Activated CD4-positive, alpha-beta T cell treated with anti-CD3 and anti-CD28 coated beads for 24 hours (primary cell): ENCODE measurements at regions not wholly inside any gene's neighbourhood (a gene's known extent, or its start where the extent isn't known, plus 50 kb on each side); places are given as distances from the start of the nearest gene placed in this dataset.

ENCODE experiments used
- DNase-seq, 2 donors: peaks; one replicate each; pipeline ENCODE4 v3.0.0-alpha.2; 2020; ENCODE audit warnings: low read depth in 2 of 2

DNA sequence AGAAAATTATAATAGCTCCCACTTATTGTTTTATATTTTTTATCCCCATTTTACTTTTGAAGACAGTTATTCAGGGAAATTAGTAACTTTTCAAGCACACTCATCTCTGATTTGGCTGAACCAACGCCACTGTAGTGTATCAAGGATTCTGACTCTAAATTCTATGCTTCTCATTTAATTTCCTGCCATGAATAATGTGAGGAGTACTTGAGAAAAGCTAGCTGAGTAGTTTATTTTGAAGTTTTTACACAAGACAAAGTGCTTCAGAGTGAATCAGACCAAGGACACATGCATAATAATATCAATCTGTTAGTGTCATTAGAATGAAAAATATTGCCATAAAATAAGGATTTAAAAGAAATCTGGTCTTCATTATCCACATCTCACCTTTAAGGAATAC, 329.9 kb downstream of the SLITRK6 start:
- DNase-seq = no peak

DNA sequence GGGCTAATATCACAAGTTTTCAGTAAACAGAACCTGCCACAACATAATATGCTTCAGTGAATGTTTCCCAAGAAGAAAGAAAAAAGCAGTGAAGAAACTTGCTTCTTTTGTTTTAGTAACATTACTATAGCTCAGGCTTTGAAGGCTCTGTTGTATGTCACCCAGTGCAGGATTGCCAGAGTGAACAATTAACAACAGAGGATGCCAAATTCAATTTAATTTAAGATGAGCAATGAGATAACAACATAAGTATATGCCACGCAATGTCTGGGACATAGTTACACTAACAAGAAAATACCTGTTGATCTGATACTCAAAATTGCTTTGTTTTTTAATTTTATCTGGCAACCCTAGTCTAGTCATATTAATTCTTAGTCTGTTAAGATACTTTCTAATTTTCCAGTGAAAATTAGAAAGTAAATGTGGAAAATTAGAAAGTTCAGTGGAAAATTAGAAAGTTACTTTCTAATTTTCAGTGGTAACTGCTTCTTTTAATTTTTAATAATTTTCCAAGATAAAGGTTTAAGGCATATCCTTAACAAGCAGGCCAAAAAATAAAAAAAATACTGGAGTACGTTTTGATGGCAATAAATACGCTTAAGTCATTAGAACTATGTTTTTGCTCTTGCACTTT, 336.3 kb downstream of the SLITRK6 start:
- DNase-seq = no peak

DNA sequence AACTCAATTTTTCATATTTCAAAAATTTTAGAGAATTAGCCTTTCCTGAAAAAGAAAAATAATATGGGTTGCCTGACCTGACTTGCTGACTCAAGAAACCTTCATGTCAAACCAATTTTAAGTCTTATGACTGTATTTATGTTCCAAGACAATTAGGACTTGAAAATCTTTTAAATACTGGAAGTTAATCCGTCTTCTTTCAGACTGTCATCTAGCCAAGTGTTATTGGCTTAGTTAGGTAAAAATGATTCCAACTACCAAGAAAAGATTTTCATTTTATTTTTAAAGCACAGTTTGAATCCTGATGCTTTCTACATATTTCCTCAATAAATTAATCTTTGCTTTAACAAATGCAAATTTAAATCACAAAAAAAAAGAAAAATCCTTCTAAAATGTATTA, 337.6 kb downstream of the SLITRK6 start:
- no peak for DNase-seq

DNA sequence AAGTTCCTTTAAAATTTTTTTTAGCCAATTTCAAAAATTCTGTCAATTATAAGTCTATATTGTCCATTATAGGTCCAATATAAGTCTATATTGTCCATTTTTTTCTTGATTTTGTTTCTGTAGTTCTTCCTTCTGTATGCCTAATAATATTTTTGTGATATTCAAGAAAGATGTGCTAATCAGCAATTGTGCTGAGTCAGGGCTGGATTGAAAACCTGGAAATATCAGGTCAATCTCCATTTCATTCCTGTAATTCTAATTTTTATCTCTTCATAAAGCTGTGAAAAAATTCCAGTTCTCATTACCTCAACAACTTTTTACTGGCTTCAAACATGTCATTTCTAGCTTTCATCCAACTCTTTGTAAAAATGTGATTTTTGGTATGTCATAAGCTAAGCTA, 353.7 kb downstream of the SLITRK6 start:
- DNase-seq = no peak

DNA sequence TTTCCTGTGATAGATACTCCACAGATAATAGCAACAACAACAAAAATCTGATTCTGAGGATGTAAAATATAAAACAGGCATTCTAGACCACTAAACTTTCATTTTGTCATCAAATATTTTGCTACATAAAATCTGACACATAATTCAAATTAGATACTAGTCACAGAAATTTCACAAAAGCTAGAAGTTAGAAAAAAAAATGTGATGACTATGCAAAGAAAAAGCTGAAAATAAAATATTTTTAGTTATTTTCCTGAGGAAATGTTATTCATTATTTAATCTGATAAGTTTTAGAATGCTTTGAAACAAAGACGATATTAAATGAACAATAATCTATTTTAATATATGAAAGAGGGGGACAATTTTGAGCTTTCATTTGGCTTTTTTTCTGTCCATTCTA, 357.2 kb downstream of the SLITRK6 start:
- no peak for DNase-seq

DNA sequence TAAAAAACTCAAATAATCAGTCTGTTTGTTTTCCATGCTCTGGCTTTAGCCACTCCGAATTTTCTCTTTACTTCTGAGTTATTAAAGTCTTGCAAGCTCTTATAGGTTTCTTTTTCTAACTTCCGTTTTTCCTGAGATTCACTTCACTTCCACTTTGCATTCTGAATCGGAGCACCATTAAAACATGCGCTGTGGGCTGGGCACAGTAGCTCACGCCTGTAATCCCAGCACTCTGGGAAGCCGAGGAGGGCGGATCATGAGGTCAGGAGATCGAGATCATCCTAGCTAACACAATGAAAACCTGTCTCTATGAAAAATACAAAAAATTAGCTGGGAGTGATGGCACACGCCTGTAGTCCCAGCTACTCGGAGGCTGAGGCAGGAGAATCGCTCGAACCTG, 357.9 kb downstream of the SLITRK6 start:
- no peak for DNase-seq

DNA sequence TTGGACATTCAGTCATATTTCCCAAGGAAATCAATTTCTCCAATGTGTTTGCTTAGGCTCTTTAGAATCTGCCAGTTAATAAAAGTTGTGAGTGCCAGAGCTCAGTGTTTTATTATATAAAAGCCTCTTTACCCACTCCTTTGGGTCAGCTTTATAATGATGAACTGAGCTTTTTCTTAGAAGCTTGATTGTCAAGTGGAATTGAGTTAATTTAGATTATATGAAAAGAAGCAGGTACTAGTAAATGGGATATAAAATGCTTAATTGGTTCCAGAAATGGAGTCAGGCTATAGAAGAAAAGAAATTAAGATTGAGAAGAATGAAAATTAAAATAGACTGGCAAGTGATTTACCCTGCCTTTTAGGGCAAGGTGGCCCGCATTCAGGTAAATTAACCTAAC, 363.2 kb downstream of the SLITRK6 start:
- no peak for DNase-seq

DNA sequence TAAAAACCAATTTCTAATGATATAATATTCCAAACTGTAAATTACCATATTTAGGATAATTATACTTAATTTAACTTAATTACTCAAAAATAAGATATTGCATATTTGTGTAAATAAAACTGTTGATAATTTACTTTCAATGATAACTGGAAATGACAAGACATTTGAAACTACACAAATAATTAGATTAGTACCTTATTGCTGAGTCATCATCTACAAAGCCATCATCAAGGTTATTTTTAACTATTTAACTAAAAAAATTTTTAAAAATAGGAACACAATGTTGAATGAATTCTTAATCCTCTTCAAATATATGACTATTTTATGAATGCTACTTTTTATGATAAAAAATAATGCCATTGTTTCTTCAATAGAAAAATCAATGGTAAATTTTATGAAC, 364.3 kb downstream of the SLITRK6 start:
- DNase-seq = no peak

DNA sequence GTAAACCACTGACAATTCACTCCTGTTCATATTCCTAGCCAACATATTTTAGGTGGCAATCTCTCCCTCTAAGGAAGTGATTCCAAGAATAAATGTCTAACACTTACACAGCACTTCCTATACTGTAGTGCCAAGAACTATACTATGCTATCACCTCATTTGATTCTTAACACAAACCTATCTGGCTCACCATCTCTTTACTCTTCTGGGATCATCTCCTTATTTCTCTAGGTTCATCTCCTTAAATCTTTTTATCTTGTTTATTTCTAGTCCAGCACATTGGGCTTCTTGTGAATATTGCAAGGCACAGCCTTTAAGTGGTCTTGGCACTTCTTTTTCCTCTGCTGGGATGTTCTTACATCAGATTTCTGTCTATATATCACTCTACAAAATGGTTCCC, 366.3 kb downstream of the SLITRK6 start:
- no peak for DNase-seq

DNA sequence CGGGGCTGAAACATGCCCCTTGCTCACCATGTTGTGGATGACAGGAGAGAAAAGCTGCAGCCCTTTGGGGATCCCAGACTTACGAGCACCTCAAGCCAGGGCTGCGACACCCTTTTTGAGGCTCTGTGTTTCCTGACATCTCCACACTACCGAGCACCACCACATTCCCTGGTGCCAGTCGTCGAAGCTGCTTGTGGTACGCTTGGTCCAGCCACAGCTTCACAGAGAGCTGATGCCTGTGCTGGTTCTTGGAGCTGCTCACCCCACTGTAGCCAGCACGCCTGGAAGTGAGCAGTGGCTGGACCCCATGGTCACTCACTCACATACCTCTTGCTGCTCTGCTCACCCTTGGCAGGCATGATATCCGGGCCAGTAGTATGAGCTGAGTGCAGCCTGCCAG, 367.5 kb downstream of the SLITRK6 start:
- no peak for DNase-seq

DNA sequence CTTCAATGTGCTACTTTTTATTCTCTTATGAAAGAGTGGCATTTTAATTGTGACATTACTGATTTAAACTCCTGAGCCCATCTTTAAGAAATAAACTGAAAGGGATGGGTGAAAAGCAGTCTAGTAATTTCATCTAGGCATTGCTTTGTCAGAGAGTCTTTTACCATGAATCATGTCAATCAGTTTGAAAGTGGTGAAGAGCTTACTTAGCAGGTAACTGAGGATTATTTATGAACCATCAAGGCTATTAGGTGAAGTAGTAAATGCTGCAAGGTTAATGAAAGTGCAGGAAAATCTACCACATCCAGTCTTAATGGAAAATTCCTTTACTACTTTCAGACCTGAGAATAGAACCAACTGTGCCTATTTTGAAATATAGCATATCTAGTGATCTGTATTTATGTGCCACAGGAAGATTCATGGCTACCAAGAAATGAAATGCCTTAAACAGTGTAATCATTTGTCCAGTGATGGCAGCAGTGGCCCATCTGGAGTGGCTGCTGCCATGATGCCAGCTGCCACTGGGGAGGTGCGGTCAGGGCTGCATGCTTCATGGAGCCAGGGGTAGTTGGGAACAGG, 368.9 kb downstream of the SLITRK6 start:
- DNase-seq = no peak

DNA sequence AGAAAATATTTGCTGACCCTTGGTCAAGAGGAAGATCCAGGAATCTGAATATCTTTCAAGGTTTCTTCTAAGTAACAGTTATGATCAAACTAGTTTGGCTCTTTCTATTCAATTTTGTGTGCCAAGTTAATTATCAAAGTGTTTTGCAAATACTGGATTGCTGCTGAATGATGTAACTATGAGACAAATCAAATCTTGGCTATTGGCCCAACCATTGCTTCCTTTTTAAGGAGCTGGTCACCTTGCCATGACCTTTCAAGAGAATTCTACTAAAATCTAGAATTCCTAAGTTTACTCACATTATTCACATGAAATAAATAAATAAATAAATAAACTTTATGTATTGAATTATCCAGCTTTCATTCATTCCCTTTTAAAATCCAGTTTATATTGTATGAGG, 371.8 kb downstream of the SLITRK6 start:
- no peak for DNase-seq

DNA sequence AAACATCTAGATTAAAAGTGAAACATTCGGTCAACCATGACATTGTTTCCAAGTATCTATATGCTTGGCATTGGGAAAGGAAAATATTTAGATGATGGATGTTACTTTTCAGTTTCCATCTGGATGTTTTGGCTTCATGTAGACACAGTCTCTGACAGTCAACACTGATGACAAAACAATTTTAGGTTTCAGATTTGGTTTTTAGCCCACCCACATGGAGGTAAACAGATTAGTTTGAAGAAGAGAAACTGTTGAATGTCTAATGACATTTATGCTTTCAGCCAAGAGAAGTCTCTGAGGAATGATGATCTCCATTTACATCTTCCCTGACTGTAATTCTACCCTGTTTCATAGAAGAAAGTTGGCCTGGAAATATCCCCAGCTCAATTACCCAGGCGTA, 379.1 kb downstream of the SLITRK6 start:
- DNase-seq = no peak

DNA sequence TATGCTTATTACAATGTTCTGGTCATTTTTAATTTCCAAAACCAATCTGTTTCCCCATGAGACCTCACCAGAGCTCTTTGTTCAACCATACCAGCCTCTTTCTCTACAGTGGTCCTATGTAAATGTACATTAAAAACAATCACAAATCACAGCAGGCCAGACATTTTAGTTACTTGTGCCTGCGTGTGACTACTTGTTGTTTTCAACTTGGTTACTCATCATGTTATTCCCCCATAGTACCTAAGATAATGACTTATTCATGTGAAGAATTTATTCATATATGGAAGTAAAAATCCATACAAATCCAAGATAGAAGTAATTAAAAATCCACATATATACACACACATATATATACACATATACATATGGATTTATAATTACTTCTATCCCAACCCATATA, 379.6 kb downstream of the SLITRK6 start:
- DNase-seq = no peak

DNA sequence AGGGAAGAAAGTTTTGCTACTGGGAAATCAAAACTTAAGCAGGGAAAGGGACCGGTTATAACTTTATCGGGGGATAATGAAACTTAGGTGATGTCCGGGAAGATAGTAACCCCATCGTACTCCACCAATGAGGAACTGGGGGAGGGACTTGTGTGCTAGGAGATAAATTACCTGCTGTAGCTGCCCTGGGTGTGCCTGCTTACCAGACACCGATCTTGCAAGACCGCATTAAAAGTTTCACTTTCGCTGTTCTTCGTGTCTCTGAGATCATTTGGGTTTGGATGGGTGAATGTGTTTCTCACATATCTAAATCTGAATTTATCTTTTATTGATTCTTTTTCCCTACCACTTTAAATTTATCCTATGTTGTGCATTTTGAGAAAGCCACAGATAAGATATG, 381.4 kb downstream of the SLITRK6 start:
- DNase-seq = no peak

DNA sequence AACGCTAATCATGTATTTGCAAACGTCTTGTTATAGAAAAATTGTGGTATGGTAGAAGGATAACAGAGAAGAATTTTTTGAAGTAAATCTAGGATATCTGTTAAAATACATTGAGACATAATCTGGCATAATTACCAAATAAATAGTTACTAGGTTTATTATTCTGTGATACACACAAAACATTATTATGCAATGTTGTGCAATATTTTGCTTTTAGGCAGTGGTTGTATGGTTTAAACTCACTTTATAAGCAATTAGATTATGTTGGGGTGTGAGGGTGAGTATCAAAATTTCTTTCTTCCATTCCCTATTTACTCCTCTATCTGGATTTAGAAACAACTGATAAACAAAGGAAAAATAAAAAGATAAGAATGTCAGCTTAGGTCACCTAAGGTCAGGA, 385.6 kb downstream of the SLITRK6 start:
- no peak for DNase-seq

DNA sequence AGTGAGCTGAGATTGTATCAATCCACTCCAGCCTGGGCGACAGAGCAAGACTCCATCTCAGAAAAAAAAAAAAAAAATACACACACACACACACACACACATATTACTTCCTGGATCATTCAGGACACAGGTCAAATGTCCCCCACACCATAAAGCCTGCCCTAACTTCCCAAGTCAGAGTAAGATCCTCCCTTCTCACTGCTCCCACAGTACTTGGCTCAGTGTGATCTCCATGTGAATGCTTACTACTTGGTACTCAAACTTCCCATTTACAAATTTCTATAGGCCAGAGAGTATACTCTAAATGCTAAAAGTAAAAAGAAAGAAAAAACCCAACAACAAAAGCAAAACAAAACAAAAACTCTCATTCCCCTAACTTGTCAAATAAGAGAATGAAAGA, 386.8 kb downstream of the SLITRK6 start:
- no peak for DNase-seq

DNA sequence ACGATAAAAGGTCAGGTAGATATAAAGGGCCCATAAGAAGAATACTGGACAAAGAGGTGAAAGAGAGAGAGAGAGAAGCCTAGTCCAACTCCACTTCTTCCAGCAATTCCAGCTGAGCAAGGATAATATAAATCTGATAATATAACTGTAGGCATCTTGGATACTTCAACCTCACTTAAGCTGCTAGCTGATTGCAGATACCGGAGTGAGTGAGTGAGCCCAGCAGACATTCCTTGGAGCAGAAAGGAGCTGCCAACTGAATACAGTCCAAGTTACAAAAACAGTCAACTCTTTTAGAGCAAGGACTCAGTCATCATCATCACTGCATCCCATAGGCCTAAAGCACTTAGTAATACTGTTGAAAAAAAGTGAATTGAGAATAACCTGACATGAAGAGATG, 387.6 kb downstream of the SLITRK6 start:
- DNase-seq = no peak

DNA sequence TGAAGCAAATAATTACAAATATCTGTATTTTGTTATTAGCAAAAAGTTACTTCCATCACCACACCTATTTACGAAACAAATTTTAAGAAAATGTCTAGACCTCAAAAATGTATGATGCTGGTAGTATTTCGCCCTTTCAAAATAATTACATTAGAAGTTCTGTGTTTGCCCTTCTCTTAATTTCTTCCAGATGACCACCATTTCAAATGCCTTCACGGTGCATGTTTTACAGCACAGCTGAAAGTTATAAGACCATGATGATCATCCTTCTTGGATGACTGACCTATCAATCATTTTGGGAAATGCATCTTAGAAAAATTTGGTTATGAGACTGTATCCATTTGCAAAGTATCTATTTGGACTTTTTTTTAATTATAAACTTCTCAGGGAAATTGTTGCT, 390.8 kb downstream of the SLITRK6 start:
- no peak for DNase-seq

DNA sequence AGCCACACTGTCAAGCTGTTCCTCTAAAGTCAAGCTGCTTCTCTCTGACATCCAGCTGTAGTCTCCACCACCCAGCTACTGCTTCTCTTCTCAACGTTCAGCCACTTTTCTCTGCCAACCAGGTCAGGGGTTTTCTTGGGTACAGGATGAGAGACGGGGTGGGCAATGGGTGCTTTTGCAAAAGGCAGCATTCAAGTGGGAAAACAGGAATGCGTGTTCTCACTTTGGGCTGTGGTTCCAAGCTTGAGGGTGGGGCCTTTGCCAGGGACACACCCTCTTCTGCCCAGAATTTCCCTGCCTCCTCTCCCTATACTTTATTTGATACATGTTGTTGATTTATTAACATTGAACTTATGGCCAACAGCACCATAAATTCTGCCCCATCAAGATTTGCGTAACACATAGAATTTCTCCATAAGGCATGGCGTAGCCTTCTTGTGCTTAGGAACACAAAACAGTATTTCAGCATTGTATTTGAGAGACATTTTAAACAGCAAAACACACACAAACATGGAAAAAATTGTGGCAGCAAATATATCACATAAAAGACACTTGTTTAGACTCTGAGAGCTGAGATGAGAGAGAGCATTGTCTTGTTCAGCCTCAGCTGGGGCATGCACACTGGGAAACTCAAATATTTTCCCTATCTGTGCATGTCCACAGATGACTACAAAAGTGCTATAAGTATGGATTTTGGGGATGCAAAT, 392.8 kb downstream of the SLITRK6 start:
- no peak for DNase-seq

DNA sequence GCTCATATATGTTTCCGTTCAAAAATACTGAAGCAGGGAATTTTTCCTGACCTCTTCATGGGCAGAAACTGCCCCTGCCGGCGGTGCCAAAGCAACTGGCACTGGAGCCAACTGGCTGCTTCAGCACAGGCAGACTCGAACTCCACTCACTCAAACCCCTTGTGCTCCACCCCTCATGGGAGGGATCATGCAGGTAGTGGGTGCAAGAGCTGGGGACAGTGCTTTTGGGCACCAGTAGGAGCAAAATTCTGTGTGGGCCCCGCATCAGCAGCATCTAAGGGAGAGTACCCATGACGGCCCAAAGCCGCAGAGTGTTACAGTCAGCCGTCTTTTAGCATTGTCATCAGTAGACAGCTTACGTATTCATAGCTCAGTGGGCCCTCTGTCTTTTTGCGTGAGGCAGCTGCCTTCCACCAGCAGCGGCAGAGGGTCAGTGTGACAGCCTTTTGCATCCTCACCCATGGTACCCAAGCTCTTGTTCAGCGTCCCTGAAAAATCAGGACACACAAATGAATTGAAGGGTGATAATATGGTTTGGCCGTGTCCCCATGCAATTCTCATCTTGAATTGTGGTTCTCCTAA, 393.8 kb downstream of the SLITRK6 start:
- DNase-seq = no peak

DNA sequence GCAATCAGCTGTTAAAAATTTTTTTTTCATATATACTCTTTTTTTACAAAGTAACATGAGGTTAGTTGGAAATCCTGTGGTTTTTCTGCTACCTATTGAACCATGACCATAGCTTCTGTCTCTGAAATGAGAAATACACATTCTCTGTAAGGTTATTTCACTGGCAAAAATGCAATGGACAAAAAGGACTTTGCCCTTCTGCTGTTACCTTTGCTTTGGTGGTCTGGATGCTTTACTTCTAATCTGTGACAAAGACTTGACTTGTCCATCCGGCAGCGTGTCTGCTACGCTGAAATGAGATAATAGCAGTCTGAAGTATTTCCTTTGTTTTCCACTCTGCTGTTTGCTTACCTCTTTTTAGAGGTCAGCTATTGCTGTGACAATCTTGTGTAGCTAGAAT, 412.8 kb downstream of the SLITRK6 start:
- no peak for DNase-seq

DNA sequence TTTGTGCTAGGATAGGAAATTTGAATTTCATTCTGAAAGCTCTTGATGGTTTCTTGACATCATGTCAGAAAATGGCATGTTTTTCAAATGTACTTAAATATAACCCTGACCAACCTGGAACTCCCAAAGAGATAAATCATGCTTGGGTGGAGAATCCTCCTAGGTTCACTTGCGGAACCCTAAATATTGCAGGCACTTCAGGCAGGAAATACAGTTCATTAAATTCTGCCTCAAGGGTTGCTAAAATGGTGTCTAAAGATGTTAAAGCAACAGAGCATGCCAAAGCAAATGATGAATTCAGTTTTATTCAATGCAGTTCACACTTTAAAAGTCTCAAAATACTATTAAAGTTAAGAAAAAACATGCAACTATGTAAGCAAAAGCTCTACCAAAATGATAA, 415.9 kb downstream of the SLITRK6 start:
- no peak for DNase-seq
